Kidney epithelial cell (primary cell): ENCODE measurements at regions not wholly inside any gene's neighbourhood (a gene's known extent, or its start where the extent isn't known, plus 50 kb on each side); places are given as distances from the start of the nearest gene placed in this dataset.

ENCODE experiments used
- DNase-seq: peaks from one replicate; pipeline ENCODE4 v3.0.0-alpha.2; 2010; ENCODE audit warnings: low read depth
- H3K27me3 ChIP-seq: 2 replicates; pipeline ENCODE4 v1.6.0; 2011; ENCODE audit warnings: low read length; ENCODE audit not compliant: control insufficient read depth, insufficient read depth
- H3K36me3 ChIP-seq: 2 replicates; pipeline ENCODE4 v1.5.1; 2011; ENCODE audit warnings: low read length; ENCODE audit not compliant: control insufficient read depth, insufficient read depth
- H3K4me3 ChIP-seq: 2 replicates; pipeline ENCODE4 v1.5.1; 2011; ENCODE audit warnings: low read depth, mild to moderate bottlenecking, control low read depth, low read length
- TF ChIP-seq, protein P1 (sequence below): IDR thresholded peaks from 2 replicates; pipeline ENCODE4 v1.5.1; 2011; ENCODE audit warnings: mild to moderate bottlenecking, moderate library complexity, low read length, control low read depth, inconsistent platforms; ENCODE audit not compliant: insufficient read depth, poor library complexity, severe bottlenecking

DNA sequence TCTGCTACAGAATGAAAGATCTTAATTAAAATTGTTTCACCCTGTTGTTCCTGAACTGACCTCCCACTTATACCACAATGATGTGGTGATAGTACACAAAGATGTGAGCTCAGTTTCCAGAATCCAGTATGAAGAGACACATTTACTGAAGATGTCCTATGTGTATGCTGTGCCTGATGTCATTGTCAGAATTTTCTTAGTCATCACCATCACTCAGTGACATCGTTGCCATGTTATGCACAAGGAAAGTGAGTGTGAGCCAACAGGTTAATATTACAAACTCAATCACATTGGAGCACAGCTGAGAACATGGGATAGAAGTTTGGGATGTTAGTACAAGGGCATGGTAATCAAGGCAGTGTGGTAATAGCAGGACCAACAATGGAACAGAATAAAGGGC is 199.7 kb upstream of the CHRNA7 start:
- H3K36me3 ChIP-seq = no peaks in the 10 kb centered on the region
- DNase-seq = no peak
- no peaks in the 10 kb centered on the region for H3K27me3 ChIP-seq
- no peak overlapping the region for H3K4me3 ChIP-seq
- TF ChIP-seq, protein P1, sequence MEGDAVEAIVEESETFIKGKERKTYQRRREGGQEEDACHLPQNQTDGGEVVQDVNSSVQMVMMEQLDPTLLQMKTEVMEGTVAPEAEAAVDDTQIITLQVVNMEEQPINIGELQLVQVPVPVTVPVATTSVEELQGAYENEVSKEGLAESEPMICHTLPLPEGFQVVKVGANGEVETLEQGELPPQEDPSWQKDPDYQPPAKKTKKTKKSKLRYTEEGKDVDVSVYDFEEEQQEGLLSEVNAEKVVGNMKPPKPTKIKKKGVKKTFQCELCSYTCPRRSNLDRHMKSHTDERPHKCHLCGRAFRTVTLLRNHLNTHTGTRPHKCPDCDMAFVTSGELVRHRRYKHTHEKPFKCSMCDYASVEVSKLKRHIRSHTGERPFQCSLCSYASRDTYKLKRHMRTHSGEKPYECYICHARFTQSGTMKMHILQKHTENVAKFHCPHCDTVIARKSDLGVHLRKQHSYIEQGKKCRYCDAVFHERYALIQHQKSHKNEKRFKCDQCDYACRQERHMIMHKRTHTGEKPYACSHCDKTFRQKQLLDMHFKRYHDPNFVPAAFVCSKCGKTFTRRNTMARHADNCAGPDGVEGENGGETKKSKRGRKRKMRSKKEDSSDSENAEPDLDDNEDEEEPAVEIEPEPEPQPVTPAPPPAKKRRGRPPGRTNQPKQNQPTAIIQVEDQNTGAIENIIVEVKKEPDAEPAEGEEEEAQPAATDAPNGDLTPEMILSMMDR = no peak

DNA sequence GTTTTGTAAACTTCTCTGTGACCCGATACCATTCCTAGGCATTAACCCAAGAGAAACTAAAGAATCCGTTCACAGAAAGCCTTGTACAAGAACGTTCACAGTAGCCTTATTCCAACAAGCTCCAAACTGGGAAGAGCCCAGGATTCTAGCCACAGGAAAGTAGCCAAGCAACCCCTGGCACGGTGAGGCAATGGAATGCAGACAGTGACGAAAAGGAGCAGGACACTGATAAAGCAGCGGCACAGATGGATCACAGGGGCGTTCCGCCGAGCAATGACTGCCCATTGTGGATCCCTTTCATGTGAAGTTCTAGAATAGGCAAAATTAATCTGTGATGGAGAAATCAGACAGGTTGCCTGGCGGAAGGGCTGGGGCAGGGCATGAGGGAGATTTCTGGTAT is 198.7 kb upstream of the CHRNA7 start:
- TF ChIP-seq, protein P1 = no peak
- H3K36me3 ChIP-seq = no peaks in the 10 kb centered on the region
- H3K27me3 ChIP-seq = no peaks in the 10 kb centered on the region
- no peak for DNase-seq
- no peak overlapping the region for H3K4me3 ChIP-seq

DNA sequence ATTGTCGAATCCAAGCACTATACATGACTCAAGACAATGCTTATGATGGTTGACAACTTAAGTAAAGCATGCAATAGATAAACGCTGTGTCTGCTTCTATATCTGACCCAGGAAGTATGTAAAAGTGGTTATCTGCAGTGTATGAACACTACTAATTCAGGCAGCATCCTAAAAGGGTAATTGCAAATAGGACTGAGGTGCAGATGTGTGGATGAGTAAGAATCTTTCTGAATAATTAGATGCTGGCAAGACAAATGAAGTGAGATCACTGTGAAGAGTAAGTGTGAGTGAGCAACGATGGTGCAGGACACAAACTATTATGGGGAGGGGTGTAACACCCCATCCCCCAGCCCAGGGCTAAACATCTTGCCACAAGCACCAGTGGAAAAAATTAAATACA is 195.7 kb upstream of the CHRNA7 start:
- H3K27me3 ChIP-seq = no peaks in the 10 kb centered on the region
- no peaks in the 10 kb centered on the region for H3K36me3 ChIP-seq
- TF ChIP-seq, protein P1 = no peak
- no peak overlapping the region for H3K4me3 ChIP-seq
- no peak for DNase-seq

DNA sequence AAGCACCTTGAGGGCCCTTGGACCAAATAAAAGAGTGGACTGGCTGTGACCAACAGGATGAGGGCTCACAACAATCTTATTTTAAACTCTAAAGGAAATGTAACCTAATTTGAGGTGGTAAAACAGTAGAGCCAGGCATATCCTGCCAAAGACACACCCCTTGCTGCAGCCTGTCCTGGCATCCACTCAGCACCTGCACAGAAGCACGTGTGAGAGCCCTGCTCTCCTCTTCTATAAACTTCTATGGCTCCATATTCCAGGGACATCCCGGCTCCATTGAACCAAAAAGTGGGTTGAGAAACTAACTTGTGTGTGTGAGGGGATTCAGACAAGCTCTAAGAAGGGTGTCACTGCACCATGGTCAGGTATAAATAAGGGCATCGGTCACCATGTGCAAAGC is 190.9 kb upstream of the CHRNA7 start:
- Histone ChIP-seq H3K4me3 (no peak overlapping the region), H3K27me3 (no peaks in the 10 kb centered on the region), H3K36me3 (no peaks in the 10 kb centered on the region)
- TF ChIP-seq, protein P1 = no peak
- DNase-seq = no peak

DNA sequence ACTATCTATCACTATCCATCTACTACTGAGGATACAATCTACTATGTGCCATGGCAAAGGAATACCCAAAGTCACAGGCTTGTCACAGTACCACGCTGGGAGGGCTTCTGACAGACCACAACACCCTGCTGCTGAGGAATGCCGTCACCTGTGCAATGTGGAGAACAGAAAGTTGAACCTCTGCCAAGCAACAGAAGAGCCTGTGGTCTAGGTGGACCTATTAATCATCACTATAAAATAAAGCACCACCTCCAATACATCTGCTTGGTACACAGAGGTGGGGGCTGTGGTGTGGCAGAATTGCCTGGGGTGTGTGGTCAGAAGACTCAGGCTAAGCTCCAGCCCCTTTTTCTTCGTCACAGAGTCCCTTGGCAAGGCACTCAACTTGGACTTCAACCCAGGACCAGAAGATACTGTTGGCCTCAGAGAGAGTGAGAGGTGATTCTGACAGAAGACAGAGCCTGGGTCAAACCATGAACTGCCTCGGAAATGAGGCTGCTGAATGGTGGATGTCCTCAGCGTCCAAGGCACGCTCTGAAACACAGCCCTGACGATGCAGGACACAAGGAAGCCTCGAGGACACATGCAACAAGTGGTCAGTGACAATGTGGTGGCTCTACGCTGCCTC is 189.4 kb upstream of the CHRNA7 start:
- H3K4me3 ChIP-seq = no peak overlapping the region
- no peak for DNase-seq
- no peaks in the 10 kb centered on the region for H3K36me3 ChIP-seq
- H3K27me3 ChIP-seq = no peaks in the 10 kb centered on the region
- TF ChIP-seq, protein P1 = no peak

DNA sequence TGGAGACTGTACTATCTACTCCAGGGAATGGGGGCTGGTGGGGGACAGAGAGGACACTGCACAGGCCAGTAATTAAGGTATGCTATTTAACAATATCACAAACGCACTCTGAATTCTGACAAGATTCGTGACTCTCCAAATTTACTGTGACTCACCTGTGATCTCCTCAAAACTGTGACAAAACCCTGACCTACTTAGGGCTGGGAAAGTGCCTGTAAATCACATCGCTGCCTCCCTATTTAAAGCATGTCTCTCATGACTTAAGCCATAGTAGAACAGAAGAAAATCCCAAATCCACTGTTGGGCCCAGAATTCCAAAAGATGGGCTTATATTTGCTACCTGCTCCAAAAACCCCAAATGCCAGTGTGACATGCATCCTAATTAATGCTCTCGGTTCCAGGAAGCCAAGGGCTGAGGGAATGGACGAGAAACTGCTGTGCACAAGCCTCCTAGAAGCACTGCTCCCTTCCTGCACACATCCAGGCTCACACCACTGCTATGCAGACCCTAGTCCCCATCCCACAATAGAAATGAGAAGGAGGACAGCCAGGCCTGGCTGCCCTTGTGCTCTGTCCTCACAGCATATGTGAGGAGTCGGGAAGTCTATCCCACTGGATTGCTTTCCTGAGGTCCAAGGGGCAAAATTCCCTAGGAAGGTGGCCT is 187.7 kb upstream of the CHRNA7 start:
- Histone ChIP-seq H3K27me3 (no peaks in the 10 kb centered on the region), H3K4me3 (no peak overlapping the region), H3K36me3 (no peaks in the 10 kb centered on the region)
- TF ChIP-seq, protein P1 = no peak
- no peak for DNase-seq
